GM18951 (cell line): ENCODE measurements at regions not wholly inside any gene's neighbourhood (a gene's known extent, or its start where the extent isn't known, plus 50 kb on each side); places are given as distances from the start of the nearest gene placed in this dataset.
"Not testable (repeated sequence)": the region's sequence is repeated elsewhere in the genome, so short reads cannot be mapped to it uniquely, and the experiment has no call there.

Experiments used
- POLR2A ChIP-seq: IDR thresholded peaks from 4 replicates; pipeline ENCODE4 v1.6.1; 2011; ENCODE audit warnings: mild to moderate bottlenecking; ENCODE audit not compliant: insufficient read length, insufficient read depth; ENCODE audit errors: extremely low read depth
- in situ Hi-C: fragments of 300-500 bp; cut with MboI; formaldehyde crosslinking; loops from one replicate; pipeline ENCODE4 v1.12.0; 2022; ENCODE audit warnings: low sequenced_read_pairs, mixed read lengths, inconsistent platforms; ENCODE audit not compliant: unreplicated experiment

GRCh38 chr4:72820107-72820506 lies 249.4 kb downstream of the COX18 start:
- in situ Hi-C loops, result no loop called here
- TF ChIP-seq POLR2A, result no peak

- in situ Hi-C loops, result no loop called here
- TF ChIP-seq POLR2A, result no peak
Observed at GRCh38 chr4:72817012-72817411, 248.0 kb upstream of the ADAMTS3 start.

DNA sequence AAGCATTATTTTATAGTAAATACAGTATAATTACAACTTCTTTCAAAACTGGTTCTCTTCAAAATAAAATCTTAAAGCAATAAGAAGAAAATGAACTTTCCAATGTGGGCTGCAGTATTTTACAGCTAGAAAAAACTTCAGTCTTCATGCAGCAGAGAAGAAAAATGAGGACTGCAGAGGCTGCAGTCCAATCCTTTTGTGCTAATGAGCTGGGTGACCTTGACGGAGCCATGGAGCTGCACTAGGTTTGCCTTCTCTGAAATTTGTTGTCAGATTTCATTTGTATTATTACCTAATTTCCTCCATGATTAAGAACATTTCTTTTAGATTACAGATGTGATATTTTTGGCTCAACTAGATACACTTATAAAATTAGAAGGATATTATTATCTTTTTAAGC lies 245.2 kb upstream of the ADAMTS3 start:
- in situ Hi-C loops, result no loop called here
- no peak for TF ChIP-seq POLR2A

DNA sequence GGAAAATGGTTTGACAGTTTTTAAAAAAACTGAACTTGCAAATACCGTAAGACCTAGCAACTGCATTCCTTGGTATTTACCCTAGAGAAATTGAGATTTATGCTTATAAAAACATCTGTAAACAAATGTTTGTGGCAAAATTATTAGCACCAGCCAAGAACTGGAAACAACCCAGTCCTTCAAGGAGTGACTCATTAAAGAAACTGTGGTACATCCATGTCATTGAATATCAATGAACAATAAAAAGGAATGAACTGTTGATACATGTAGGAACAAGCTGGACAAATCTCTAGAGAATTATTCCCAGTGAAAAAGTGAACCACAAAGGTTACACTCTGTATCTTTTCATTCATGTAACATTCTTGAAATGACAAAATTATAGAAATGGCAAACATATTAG lies 240.2 kb upstream of the ADAMTS3 start:
- in situ Hi-C loops, result no loop called here
- TF ChIP-seq POLR2A, result no peak

DNA sequence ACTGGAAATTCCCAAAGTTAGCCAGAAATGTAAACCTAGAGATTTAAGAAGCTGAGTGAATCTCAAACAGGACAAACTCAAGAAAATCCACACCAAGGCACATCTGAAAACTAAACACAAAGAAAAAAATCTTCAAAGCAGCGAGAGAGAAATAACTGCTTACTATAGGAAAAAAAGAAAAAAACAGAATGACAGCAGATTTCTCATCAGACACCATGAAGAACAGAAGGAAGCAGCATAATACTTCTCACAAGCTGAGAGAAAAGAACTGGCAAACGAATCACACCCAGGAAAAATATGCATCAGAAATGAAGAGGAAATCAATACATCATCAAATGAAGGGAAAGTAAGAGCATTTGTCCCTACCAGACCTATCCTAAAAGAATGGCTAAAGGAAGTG lies 236.3 kb upstream of the ADAMTS3 start:
- no peak for TF ChIP-seq POLR2A
- in situ Hi-C loops, result no loop called here

DNA sequence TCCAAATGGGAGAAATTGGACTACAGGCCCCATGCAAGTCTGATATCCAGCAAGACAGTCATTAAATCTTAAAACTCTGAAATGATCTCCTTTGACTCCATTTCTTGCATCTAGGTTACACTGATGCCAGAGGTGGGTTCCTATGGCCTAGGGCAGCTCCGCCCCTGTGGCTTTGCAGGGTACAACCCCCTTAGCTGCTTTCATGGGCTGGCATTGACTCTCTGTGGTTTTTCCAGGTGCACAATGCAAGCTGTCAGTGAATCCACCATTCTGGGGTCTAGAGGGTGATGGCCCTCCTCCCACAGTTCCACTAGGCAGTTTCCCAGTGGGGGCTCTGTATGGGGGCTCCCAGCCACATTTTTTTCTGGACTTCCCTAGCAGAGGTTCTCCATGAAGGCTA lies 228.5 kb upstream of the ADAMTS3 start:
- in situ Hi-C loops, result no loop called here
- no peak for TF ChIP-seq POLR2A

GRCh38 chr4:72791054-72791453 lies 222.0 kb upstream of the ADAMTS3 start:
- in situ Hi-C loops, result no loop called here
- no peak for TF ChIP-seq POLR2A

DNA sequence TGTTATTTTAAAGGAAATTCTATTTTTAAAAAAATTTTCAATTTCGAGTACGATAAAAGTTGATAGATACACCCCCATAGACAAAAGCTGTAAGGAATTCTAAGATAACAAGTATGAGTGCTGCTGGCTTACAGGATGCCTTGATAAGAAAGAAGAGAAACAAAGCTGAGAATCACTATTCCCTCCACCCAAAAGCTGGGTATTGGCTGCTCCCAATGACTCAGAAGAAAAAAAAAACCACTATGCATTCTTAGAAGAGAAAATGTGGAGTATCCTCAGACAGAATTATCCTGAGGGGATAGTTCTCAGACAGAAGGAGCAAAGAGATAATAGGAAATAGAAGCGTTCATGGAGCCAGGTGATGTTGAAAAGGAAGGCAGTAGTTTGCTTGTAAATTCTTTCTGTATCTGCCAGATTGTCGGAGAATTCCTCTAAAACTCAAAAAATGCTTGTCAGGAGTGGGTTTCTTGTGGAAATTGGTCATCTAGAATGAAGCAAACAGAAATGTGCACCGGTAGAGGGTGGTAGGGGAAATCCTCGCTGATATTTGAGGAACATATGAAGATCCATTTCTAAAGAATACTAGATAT lies 217.5 kb upstream of the ADAMTS3 start:
- TF ChIP-seq POLR2A, result no peak
- in situ Hi-C loops, result no loop called here

GRCh38 chr4:72779241-72779640 lies 210.2 kb upstream of the ADAMTS3 start:
- in situ Hi-C loops, result no loop called here
- TF ChIP-seq POLR2A, result no peak

DNA sequence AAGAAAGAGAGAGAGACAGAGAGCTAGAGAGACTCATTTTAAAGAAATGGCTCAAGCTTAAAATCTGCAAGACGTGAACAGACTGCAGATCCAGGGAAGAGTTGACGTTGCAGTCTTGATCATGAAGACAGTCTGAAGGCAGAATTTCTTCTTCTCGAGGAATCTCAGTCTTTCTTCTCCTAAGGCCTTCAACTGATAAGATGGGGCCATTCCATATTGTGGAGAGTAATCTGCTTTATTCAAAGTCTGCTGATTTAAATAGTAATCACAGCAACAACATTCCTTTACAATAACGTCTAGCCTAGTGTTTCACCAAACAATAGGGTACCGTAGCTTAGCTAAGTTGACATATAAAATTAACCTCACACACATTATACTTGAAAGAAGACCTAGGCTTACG lies 208.4 kb upstream of the ADAMTS3 start:
- in situ Hi-C loops, result no loop called here
- no peak for TF ChIP-seq POLR2A

DNA sequence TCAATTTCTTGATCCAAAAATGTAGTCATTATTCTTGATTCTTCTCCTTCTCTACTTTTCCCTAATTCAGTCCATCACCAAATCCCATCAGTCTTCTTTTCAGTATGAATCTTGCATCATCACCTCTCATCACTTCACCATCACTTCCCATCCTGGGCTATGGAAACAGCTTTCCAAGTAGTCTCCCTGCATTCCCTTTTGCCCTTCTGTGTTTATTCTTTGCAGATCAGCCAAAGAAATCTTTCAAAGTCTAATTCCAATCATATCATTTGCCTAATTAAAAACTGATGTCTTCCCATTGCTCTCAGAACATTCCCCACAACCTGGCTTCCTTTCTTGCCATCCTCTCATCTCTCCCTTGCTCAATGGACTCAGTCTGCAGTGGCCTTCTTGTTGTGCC lies 201.7 kb upstream of the ADAMTS3 start:
- in situ Hi-C loops, result no loop called here
- no peak for TF ChIP-seq POLR2A

- in situ Hi-C loops, result no loop called here
Observed at GRCh38 chr4:72768364-72768763, 199.3 kb upstream of the ADAMTS3 start.

DNA sequence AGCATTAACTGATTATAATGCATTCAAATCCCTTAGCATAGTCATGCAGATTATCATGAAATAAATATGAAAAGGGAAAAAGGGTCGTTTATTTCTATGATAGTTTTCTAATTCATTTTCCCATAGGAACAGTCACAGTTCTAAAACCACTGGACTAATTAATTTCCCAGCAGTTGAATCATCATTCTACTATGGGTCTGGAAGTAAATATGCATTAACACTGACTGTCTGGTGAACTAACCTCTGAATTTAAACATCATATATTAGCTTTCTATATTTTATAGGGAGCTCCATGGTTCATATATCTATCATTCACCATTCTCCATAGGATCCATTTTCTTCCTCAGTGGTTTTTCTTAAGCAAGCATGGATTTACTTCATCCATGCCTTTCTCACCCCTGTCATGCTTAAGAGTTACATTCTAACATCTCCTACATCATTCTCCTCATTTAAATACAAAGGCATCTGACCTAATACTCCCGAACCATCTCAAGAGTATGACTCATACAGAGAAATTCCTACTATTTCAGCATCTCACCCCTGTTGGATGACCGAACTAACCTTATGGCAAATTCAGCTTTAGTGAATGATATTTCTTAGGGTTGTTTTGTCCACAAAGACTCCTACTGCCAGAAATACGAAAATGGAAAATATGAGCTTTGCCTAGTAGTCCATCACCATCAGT lies 198.7 kb upstream of the ADAMTS3 start:
- in situ Hi-C loops, result no loop called here
- no peak for TF ChIP-seq POLR2A

More at GRCh38 chr4:72768364-72768763, 199.3 kb upstream of the ADAMTS3 start:
- no peak for TF ChIP-seq POLR2A

DNA sequence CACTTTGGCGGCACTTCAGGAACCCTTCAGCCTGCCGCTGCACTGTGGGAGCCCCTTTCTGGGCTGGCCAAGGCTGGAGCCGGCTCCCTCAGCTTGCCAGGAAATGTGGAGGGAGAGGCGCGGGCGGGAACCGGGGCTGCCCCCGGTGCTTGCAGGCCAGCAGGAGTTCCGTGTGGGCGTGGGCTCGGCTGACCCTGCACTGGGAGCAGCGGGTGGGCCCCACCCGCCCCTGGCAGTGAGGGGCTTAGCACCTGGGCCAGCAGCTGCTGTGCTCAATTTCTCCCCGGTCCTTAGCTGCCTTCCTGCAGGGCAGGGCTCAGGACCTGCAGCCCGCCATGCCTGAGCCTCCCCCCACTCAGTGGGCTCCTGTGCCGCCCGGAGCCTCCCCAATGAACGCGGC lies 196.8 kb upstream of the ADAMTS3 start:
- in situ Hi-C loops, result not testable (repeated sequence)
